Common myeloid progenitor, CD34-positive (primary cell): ENCODE measurements at regions not wholly inside any gene's neighbourhood (a gene's known extent, or its start where the extent isn't known, plus 50 kb on each side); places are given as distances from the start of the nearest gene placed in this dataset.

Experiments
- CTCF ChIA-PET: fragments of 350-600 bp; sonication (Branson Sonifier 250); formaldehyde crosslinking; loops from one replicate; lab custom pipeline; 2021; ENCODE audit warnings: antibody characterized with exemption; lab: Charles Lee
- POLR2A ChIA-PET: fragments of 350-600 bp; sonication (Branson Sonifier 250); formaldehyde crosslinking; loops from one replicate; lab custom pipeline; 2021; ENCODE audit warnings: antibody characterized with exemption; lab: Charles Lee
- DNase-seq, 3 donors: peaks; one replicate each; pipeline versions ENCODE4 v3.0.0 to v3.0.0-alpha.2; 2013
- H3K27ac ChIP-seq, 2 experiments: 1 replicate in 1 of 2; 2 replicates in 1 of 2; pipeline ENCODE4 v1.7.0; 2013; ENCODE audit warnings: inconsistent platforms in 2 of 2, low read length in 2 of 2, mild to moderate bottlenecking in 2 of 2, low read depth in 1 of 2, moderate library complexity in 1 of 2; ENCODE audit not compliant: severe bottlenecking in 2 of 2, insufficient read depth in 1 of 2, poor library complexity in 1 of 2
- H3K27me3 ChIP-seq, 5 experiments: replicated peaks in 2 of 5; 1 replicate in 3 of 5; 2 replicates in 2 of 5; pipeline versions ENCODE4 v1.6.1 to v1.7.0; 2013; ENCODE audit warnings: low read length in 4 of 5, mild to moderate bottlenecking in 2 of 5, moderate library complexity in 2 of 5, inconsistent platforms in 1 of 5; ENCODE audit not compliant: insufficient read depth in 5 of 5, control insufficient read depth in 4 of 5
- H3K36me3 ChIP-seq, 4 experiments: 1 replicate in 2 of 4; 2 replicates in 2 of 4; pipeline versions ENCODE4 v1.6.1 to v1.7.0; 2013; ENCODE audit warnings: low read length in 3 of 4, control low read depth in 1 of 4, mild to moderate bottlenecking in 1 of 4; ENCODE audit not compliant: control insufficient read depth in 4 of 4, insufficient read depth in 4 of 4
- H3K4me1 ChIP-seq, 4 experiments: 1 replicate in 3 of 4; 2 replicates in 1 of 4; pipeline versions ENCODE4 v1.6.1 to v1.7.1; 2013; ENCODE audit warnings: low read length in 3 of 4, mild to moderate bottlenecking in 3 of 4, control low read depth in 1 of 4, inconsistent platforms in 1 of 4, moderate library complexity in 1 of 4; ENCODE audit not compliant: control insufficient read depth in 4 of 4, insufficient read depth in 4 of 4; ENCODE audit errors: control extremely low read depth in 1 of 4
- H3K4me3 ChIP-seq, 7 experiments: 1 replicate in 4 of 7; 2 replicates in 3 of 7; pipeline versions ENCODE4 v1.5.1 to v1.7.0; 2013; ENCODE audit warnings: mild to moderate bottlenecking in 7 of 7, low read length in 6 of 7, moderate library complexity in 6 of 7, inconsistent platforms in 2 of 7, low read depth in 2 of 7, control low read depth in 1 of 7; ENCODE audit not compliant: insufficient read depth in 4 of 7, control insufficient read depth in 1 of 7; ENCODE audit errors: extremely low read depth in 1 of 7
- H3K9me3 ChIP-seq, 5 experiments: 1 replicate in 4 of 5; 2 replicates in 1 of 5; pipeline versions ENCODE4 v1.6.1 to v1.7.1; 2013; ENCODE audit warnings: low read length in 4 of 5, mild to moderate bottlenecking in 2 of 5, inconsistent platforms in 1 of 5, low read depth in 1 of 5, moderate library complexity in 1 of 5; ENCODE audit not compliant: control insufficient read depth in 4 of 5, insufficient read depth in 2 of 5; ENCODE audit errors: control extremely low read depth in 1 of 5
- WGBS: methylation state at CpG from one replicate; pipeline ENCODE4 v1.1.5; 2013; ENCODE audit not compliant: insufficient coverage; 5-methylcytosine and 5-hydroxymethylcytosine counted together

DNA sequence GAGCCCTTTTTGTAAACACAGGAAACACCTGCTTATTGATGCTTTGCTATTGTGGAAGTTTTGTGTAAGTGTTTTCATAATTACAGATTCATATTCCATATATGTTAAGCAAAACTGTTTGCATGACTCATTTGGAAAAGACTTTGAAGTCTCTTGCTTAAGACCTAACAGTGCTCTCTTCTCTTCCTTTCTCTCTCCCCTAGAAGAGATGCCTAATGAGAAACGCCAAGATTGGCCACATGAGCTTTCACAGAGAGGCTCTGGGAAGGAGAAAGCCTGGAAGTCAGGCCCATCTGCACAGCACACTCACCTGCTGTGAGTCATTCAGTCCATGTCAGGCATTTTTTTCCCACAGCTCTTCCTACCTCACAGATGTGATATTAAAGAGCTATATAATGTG, 101.6 kb upstream of the PALMD start:
- Histone ChIP-seq H3K4me3 (no peak overlapping the region), H3K27ac (no peak overlapping the region), H3K36me3 (no peaks in the 10 kb centered on the region), H3K4me1 (no peaks in the 10 kb centered on the region), H3K9me3 (no peaks in the 10 kb centered on the region), H3K27me3 (no peaks in the 10 kb centered on the region)
- DNase-seq: no peak
- no CpG with 5 or more reads among the region's 1 CpG for whole genome bisulfite sequencing
- ChIA-PET POLR2A (no interaction called here), CTCF (no interaction called here)

- CTCF ChIA-PET: no interaction called here
Measured at GRCh38 chr1:99546432-99547416, 99.2 kb upstream of the PALMD start.

DNA sequence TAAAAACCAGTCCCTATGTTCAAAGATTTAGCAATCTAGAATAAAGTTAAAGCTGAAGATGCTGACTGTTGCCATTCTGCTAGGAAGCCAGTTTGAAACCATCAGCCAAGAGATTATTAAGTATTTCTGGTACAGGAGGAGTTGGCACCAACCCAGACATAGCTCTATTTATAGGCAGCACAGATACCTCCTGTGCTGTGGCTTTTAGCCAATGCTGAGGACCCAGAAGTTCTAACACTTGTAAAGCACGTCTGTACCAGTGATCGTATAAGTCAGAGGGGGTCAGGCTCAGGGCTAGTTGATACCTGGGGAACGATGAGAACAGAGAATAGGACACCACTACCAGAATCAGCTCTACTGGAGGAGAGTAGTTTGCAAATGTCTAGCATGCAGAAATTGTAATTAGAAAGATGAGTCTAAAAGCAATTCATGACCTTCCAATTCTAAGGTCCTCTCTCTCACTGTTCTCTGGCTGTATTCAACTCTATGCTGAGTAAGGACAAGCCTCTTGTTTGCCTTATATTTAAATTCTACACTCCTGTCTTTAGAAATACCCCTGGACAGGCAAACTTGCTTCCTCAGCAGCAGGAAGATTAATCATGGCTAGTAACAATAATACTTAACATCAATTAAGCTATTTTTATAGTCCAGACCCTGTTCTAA, 96.8 kb upstream of the PALMD start:
- no peak for DNase-seq
- Histone ChIP-seq H3K9me3 (no peaks in the 10 kb centered on the region), H3K4me1 (no peaks in the 10 kb centered on the region), H3K4me3 (no peak overlapping the region), H3K27me3 (no peaks in the 10 kb centered on the region), H3K27ac (no peak overlapping the region), H3K36me3 (no peaks in the 10 kb centered on the region)
- CTCF ChIA-PET: no interaction called here
- 93% methylated on average over 2 of the region's 3 CpGs for WGBS
- POLR2A ChIA-PET: no interaction called here

More at GRCh38 chr1:99546432-99547416, 99.2 kb upstream of the PALMD start:
- POLR2A ChIA-PET: no interaction called here
- Histone ChIP-seq H3K4me1 (no peaks in the 10 kb centered on the region), H3K27me3 (no peaks in the 10 kb centered on the region), H3K27ac (no peak overlapping the region), H3K4me3 (no peak overlapping the region), H3K9me3 (no peaks in the 10 kb centered on the region), H3K36me3 (no peaks in the 10 kb centered on the region)
- no peak for DNase-seq
- WGBS: no CpG with 5 or more reads among the region's 3 CpGs

GRCh38 chr1:99550198-99550597, 95.7 kb upstream of the PALMD start:
- H3K4me3 ChIP-seq: no peak overlapping the region
- H3K27ac ChIP-seq: no peak overlapping the region
- no peaks in the 10 kb centered on the region for H3K4me1 ChIP-seq
- H3K27me3 ChIP-seq: no peaks in the 10 kb centered on the region
- H3K9me3 ChIP-seq: no peaks in the 10 kb centered on the region
- 100% methylated on average over 9 of the region's 9 CpGs for WGBS
- no peak for DNase-seq
- CTCF ChIA-PET: no interaction called here
- POLR2A ChIA-PET: no interaction called here
- H3K36me3 ChIP-seq: no peaks in the 10 kb centered on the region

DNA sequence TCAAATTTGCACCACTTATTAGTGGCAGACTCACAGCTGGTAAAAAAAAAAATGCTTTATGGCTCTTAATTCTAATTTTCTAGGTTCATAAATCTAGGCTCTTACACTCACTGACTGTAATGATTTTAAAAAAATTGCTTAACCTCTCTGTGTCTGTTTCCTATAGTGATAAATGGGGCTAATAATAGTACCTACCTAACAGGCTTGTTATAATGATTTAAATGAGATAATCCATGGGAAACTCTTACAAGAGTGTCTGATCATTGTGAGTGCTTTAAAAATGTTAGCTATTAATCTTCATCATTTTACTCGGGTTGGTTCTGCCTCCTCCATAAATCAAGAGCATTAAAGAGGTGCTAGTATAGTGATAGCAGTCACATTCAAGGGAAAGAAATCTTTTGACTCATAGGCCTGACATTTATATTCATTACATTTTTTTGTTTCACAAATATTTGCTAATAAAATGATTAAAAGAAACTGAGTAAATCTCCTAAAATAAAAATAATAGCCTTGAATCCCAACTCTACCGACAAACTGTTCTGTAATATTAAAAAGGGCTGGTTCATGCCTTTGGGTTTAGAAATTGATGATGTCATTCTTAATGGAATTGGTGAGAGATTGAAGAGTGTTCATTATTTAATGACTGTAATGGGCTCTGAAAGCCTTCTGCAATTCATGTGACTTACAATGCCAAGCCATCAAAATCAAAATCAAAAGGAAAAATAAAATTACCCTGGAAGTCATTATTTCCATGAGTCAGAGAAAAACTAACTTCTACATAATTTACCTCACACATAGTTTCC, 93.9 kb upstream of the PALMD start:
- no peaks in the 10 kb centered on the region for H3K36me3 ChIP-seq
- H3K27ac ChIP-seq: no peak overlapping the region
- POLR2A ChIA-PET: no interaction called here
- H3K27me3 ChIP-seq: no peaks in the 10 kb centered on the region
- DNase-seq: no peak
- CTCF ChIA-PET: no interaction called here
- H3K4me3 ChIP-seq: no peak overlapping the region
- no peaks in the 10 kb centered on the region for H3K9me3 ChIP-seq
- WGBS: no CpG with 5 or more reads among the region's 2 CpGs
- no peaks in the 10 kb centered on the region for H3K4me1 ChIP-seq

- POLR2A ChIA-PET: no interaction called here
- WGBS: 100% methylated on average over 1 of the region's 1 CpG
Measured at GRCh38 chr1:99553301-99553700, 92.6 kb upstream of the PALMD start.

More at GRCh38 chr1:99553301-99553700, 92.6 kb upstream of the PALMD start:
- H3K9me3 ChIP-seq: no peaks in the 10 kb centered on the region
- no peak overlapping the region for H3K4me3 ChIP-seq
- H3K36me3 ChIP-seq: no peaks in the 10 kb centered on the region
- no peaks in the 10 kb centered on the region for H3K4me1 ChIP-seq
- no peaks in the 10 kb centered on the region for H3K27me3 ChIP-seq
- CTCF ChIA-PET: no interaction called here
- DNase-seq: no peak
- no peak overlapping the region for H3K27ac ChIP-seq
